GM19395 (cell line): ENCODE measurements at regions not wholly inside any gene's neighbourhood (a gene's known extent, or its start where the extent isn't known, plus 50 kb on each side); places are given as distances from the start of the nearest gene placed in this dataset.

Experiments
- ATAC-seq: cut with Tn5 transposase; IDR thresholded peaks from one replicate; pipeline ENCODE4 v1.9.1; 2021; ENCODE audit warnings: mild to moderate bottlenecking, moderate library complexity; ENCODE audit not compliant: unreplicated experiment

- no peak for ATAC-seq
Measured at GRCh38 chr1:218754477-218754876, 409.3 kb downstream of the TGFB2 start.

DNA sequence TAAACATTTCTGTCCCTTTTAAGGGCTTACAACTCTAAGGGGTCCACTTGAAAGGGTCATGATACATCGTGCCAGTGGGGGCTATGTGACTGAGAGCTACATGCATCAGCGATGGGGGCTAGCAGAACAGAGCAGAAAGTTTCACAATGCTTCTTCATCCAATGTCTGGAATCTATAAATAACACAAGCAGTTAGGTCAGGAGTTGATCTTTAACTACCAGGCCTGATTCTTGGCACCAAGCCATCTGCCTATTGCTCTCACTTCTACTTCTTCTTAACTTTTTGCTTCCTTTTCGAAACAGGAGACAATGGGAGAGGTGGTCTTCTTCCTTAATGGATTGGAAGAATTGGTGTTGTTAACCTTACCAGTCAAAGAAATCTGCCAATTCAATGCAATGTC lies 410.0 kb downstream of the TGFB2 start:
- ATAC-seq = peak; percentile 54

DNA sequence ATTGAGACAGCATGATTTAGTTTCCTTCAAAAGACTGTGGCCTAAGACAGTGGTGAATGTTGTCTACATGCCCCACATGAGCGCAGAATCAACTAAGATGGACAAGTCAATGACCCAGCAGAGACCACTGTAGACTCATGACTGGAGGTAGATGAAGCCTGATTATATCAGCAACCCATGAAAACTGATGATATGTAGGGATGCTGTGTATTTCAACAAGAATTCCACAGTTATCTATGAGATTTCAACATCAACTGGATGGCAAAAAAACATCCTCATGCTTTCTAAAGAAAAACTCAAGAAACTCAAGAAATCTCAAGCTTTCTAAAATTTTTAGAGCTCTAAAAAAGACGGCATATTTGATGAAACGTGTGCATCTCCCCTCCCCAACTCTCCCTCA lies 413.9 kb upstream of the LYPLAL1 start:
- ATAC-seq = no peak

GRCh38 chr1:218760601-218761570 lies 412.8 kb upstream of the LYPLAL1 start:
- no peak for ATAC-seq

DNA sequence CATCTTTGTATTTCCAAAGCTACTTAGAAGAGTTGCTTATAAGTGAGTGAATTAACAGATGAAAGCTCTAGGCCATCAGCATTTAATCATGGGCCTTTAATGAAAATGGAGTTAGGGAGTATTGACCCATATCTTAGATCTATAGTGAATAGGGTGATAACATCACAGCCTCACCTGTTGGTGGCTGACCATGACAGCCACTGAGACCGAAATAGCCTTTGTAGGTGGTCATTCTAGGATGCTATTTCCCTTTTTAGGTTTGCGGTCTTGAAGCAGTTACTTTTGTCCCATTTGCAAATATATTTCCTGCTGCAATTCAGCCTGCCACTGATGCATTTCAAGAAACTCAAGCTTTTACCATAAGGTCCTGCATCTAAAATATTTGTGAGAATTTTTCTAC lies 410.1 kb upstream of the LYPLAL1 start:
- peak; percentile 55 for ATAC-seq

GRCh38 chr1:218765753-218766152 lies 407.9 kb upstream of the LYPLAL1 start:
- no peak for ATAC-seq

DNA sequence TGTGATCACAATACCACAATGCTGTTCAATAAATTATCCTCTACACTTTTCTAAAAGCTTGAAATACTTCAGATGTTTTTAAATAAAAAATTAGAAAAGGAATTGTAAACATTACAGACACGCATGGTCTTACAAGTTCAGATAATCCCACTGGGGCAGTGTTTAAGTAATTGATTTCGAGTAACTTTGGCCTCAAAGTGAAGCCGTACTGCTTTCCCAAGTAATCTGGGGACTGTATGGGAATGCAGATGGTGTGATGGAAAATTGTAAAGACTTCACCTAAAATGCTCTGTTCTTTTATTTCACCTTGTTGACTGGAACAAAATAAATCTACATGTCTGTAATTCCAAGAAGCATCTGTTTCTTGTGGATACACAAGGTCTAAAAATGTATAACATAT lies 401.7 kb upstream of the LYPLAL1 start:
- ATAC-seq = no peak

DNA sequence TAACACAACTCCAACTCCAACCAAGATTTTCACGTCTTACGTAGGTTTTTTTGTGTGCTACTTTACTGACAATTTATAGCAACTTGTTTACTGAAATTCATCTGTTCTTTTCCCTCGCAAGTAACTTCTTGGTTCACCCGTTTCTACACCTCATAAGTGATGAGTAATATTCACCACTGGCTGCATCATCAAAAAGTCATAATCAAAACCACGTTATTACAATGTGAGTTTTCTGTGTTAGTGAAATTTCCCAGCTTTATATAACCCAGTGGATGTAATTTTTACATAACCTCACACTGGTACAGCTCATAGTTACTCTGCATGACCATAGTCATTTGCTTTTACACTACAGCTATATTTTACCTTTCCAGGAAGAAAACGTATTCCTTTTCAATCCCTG lies 401.1 kb upstream of the LYPLAL1 start:
- no peak for ATAC-seq

DNA sequence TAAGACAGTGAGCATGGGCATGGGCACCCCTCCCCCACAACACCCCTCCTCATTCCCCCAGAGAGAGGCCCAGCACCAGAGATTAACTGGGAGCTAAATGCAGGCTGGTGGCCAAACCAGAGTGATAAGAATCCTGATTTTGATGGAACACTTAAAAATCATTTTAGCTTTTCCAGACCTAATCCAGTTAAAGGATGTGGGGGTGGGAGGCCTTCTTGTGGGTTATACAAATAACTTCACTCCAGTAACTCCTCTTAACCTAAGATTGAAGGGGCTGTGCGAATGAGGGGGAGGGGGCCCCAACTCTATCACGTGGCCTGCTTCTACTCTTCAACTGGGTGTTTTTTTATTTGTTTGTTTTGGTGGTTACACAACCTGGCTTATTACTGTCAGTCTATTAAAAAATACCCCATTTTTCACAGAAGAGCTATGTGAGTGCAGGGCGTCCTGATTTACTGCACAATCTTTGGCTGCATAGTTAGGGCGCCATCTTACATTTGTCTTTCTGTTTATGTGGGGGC lies 398.1 kb upstream of the LYPLAL1 start:
- ATAC-seq = no peak

- no peak for ATAC-seq
Measured at GRCh38 chr1:218778257-218779126, 395.2 kb upstream of the LYPLAL1 start.

- no peak for ATAC-seq
Measured at GRCh38 chr1:218779341-218780100, 394.2 kb upstream of the LYPLAL1 start.

DNA sequence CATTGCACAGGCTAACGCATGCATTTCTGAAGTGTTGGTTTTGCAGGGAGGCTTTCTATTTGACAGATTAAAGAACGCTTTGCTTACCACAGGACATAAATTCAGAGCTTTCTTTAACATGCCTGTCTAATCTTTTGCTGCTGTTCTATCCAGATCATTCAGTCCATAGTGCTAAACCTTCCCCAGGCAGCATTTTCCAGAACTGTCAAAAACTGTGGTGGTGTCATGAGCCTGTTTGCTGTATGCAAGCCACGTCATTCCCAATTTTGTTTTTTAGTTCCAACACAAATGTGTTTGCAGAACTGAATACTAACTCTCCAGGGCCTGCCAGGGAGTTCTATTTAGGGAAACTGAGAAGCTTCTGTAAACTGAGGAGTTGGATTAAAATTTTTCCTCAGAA lies 390.5 kb upstream of the LYPLAL1 start:
- ATAC-seq = no peak

DNA sequence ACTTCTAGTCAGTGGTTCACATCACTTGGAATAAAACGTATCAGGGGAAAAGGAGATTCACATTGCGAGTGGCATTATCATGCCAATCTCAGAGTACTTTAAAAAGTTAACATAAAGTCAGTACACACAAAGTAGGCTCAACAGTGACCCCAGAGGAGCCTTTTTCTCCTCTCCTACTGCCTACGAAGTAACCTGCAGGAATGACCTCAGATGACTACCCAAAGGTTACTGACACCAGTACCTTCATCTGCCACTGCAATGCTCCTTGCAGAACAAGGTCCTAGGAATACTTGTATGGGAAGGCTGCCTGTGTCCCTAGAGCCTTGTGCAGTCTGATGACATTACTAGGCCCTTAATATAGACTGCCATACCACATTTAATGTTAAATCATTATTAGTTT lies 389.8 kb upstream of the LYPLAL1 start:
- ATAC-seq = no peak

GRCh38 chr1:218785928-218786327 lies 387.8 kb upstream of the LYPLAL1 start:
- ATAC-seq = no peak

GRCh38 chr1:218787826-218788225 lies 385.9 kb upstream of the LYPLAL1 start:
- ATAC-seq = no peak

DNA sequence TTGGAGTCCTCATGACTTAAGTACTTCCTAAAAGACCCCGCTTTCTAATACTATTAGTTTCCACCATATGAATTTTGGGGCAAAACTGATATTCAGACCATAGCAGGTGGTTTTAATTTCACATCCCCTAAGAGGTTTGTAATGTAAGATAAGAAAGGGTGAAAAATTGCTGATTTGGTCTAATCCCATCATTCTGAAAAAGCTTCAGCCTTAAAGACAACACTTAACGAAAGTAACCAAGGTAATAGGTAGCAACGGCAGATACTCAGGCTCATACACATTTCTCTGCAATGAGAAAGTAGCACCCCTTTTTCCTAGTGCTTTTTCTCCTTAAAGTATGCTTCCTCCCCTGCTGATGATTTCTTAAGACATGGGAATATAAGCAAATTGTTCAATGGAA lies 376.9 kb upstream of the LYPLAL1 start:
- ATAC-seq = no peak

GRCh38 chr1:218802799-218803198 lies 370.9 kb upstream of the LYPLAL1 start:
- no peak for ATAC-seq

GRCh38 chr1:218803351-218803997 lies 370.2 kb upstream of the LYPLAL1 start:
- no peak for ATAC-seq

DNA sequence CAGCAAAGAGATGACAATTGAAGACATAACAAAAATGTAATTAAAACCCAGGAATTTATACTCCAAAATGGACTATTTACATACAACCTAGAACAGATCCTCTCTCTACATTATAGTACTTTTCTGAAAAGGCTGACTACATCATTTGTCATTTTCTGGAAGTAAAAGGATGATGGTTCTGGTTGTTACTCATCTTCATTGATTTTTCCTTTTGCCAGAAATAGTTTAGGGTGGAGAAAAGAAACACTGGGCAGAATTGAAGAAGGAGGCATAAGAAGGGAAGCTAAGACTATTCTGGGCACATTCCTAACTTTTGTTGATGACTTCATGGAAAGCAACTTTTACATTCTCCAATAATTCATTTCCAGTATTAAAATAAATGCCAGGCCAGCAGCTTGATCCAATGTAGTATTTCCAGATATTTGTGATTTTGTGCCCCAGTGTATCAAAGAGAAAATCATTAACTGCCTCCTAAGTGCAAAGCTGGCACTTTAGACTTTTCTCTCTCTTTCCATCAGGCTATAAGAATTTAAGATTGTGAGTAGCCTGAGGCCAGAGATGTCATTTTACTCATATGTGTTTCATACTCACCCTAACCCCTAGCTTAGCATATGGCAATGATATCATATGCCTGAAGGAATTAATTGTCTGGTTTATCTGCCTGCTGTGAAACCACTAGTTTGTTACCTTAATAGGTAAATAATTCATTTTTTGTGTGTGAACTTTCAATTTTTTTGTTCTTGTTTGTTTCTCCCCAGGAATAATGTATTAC lies 369.5 kb upstream of the LYPLAL1 start:
- ATAC-seq = no peak

DNA sequence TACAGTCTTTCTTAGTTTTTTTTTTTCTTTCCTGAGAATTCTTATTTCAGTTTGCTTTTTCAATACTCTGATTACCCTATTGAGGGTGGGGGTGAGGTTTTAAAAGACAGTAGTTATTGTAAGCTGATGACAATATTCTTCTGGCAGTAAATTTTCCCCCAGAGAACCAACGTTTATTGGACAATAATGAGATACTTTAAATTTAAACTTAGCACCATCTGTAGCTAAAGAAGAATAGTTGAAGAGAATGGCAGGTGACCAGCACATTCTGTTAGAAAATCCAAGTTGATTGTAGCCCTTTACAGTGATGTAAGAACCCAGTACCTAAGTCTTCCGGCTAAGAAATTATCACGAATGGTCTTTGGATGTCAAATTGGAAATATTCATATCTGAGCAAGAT lies 364.6 kb upstream of the LYPLAL1 start:
- no peak for ATAC-seq
